HG03135 (cell line): ENCODE measurements at regions not wholly inside any gene's neighbourhood (a gene's known extent, or its start where the extent isn't known, plus 50 kb on each side); places are given as distances from the start of the nearest gene placed in this dataset.

ENCODE experiments used
- ATAC-seq: cut with Tn5 transposase; IDR thresholded peaks from one replicate; pipeline ENCODE4 v1.9.1; 2021; ENCODE audit warnings: mild to moderate bottlenecking, moderate library complexity; ENCODE audit not compliant: unreplicated experiment

GRCh38 chr4:173934933-173935620, 348.4 kb downstream of the FBXO8 start:
- no peak for ATAC-seq

- no peak for ATAC-seq
Observed at GRCh38 chr4:173934201-173934600, 349.3 kb downstream of the FBXO8 start.

- no peak for ATAC-seq
Observed at GRCh38 chr4:173932701-173933100, 350.8 kb downstream of the FBXO8 start.

GRCh38 chr4:173930329-173930967, 353.0 kb downstream of the FBXO8 start:
- ATAC-seq, result no peak

GRCh38 chr4:173929921-173930320, 353.5 kb downstream of the FBXO8 start:
- no peak for ATAC-seq

- peak; percentile 82 for ATAC-seq
Observed at GRCh38 chr4:173924561-173924960, 358.9 kb downstream of the FBXO8 start.

- no peak for ATAC-seq
Observed at GRCh38 chr4:173919861-173920260, 363.6 kb downstream of the FBXO8 start.

- no peak for ATAC-seq
Observed at GRCh38 chr4:173919196-173919595, 364.3 kb downstream of the FBXO8 start.

- no peak for ATAC-seq
Observed at GRCh38 chr4:173917255-173917960, 366.1 kb downstream of the FBXO8 start.

- no peak for ATAC-seq
Observed at GRCh38 chr4:173913496-173913895, 370.0 kb downstream of the FBXO8 start.

GRCh38 chr4:173912384-173912783, 371.1 kb downstream of the FBXO8 start:
- ATAC-seq, result no peak

- ATAC-seq, result no peak
Observed at GRCh38 chr4:173910891-173911290, 372.6 kb downstream of the FBXO8 start.

- no peak for ATAC-seq
Observed at GRCh38 chr4:173909294-173909693, 374.2 kb downstream of the FBXO8 start.

- no peak for ATAC-seq
Observed at GRCh38 chr4:173899813-173900212, 369.8 kb upstream of the HAND2 start.

GRCh38 chr4:173891072-173891471, 361.0 kb upstream of the HAND2 start:
- ATAC-seq, result no peak

GRCh38 chr4:173883821-173884220, 353.8 kb upstream of the HAND2 start:
- ATAC-seq, result no peak

GRCh38 chr4:173880897-173881296, 350.9 kb upstream of the HAND2 start:
- ATAC-seq, result no peak

GRCh38 chr4:173879509-173879908, 349.5 kb upstream of the HAND2 start:
- ATAC-seq, result no peak

- no peak for ATAC-seq
Observed at GRCh38 chr4:173878701-173879100, 348.7 kb upstream of the HAND2 start.

GRCh38 chr4:173871643-173872042, 341.6 kb upstream of the HAND2 start:
- ATAC-seq, result no peak

GRCh38 chr4:173866322-173867026, 336.4 kb upstream of the HAND2 start:
- no peak for ATAC-seq
